GM18873 (cell line): ENCODE measurements at regions not wholly inside any gene's neighbourhood (a gene's known extent, or its start where the extent isn't known, plus 50 kb on each side); places are given as distances from the start of the nearest gene placed in this dataset.
"Not testable (repeated sequence)": the region's sequence is repeated elsewhere in the genome, so short reads cannot be mapped to it uniquely, and the experiment has no call there.

Experiments
- ATAC-seq: cut with Tn5 transposase; IDR thresholded peaks from one replicate; pipeline ENCODE4 v1.9.1; 2021; ENCODE audit warnings: mild to moderate bottlenecking, moderate library complexity, moderate number of reproducible peaks; ENCODE audit not compliant: unreplicated experiment, low FRiP score

DNA sequence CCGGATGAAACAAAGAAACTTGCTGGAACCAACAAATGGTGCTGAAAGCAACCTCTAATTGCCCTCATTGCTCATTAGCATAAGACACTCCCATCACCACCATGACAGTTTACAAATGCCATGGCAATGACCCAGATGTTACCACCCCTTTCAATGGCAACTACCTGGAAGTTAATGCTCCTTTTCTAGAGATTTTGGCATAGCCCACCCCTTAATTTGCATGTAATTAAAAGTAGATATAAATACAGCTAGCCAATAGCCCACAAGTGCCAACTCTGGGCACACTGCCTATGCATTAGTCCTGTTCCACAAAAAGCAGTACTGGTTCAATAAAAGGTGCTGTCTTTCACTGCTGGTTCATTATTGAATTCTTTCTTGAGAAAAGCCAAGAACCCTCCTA is 410.3 kb upstream of the PPP1R2C start:
- ATAC-seq: no peak

DNA sequence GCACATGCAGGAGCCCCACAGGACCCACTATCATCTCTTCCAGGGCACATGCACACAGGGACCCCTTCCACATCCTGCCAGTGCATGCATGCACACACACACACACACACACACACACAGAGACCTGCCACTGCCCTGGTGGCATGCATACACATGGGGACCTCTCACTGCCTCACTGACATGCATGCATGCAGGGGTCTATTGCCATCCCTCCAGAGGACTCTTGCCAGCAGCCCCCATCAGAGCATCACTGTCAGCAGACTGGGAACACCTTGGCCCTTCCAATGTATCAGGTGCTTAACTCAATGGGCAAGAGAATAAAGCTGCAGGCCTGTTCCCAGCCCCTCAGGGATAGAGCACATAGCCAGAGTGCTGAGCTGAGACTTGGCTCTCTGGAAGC is 433.6 kb upstream of the PPP1R2C start:
- no peak for ATAC-seq

- no peak for ATAC-seq
Observed at GRCh38 chrX:43218198-43218597, 437.9 kb upstream of the MAOA start.

- ATAC-seq: no peak
Observed at GRCh38 chrX:43224496-43224895, 431.6 kb upstream of the MAOA start.

DNA sequence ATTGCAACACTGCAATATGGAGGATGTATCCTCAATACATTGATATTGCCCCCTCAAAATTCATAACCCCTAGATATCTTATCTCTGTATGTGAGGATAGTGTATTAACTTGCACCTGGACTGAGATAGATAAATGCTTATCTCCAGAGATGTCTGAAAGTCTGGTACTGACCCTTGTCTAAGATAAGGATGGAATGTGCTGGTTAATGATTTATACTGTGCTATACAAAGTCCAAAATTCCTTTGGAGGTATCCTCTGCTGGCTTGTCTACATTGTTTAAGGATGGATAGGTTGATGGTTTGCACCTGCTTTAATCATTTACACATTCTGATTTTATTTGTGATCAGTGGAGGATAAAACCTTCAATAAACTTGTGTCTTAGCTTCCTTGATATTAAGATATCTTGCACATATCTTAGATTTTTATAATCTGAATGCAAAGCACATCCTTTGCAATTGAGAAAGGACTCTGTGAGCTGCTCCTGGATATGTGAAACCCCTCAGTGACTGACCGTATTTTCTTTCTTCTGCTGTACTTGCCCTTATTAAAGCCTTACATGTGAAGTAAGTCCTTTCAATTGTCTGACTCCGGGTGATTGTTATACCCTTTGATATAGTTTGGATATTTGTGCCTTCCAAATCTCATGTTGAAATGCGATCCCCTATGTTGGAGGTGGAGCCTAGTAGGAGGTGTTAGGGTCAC is 430.3 kb upstream of the MAOA start:
- no peak for ATAC-seq

- no peak for ATAC-seq
Observed at GRCh38 chrX:43238461-43238945, 417.6 kb upstream of the MAOA start.

DNA sequence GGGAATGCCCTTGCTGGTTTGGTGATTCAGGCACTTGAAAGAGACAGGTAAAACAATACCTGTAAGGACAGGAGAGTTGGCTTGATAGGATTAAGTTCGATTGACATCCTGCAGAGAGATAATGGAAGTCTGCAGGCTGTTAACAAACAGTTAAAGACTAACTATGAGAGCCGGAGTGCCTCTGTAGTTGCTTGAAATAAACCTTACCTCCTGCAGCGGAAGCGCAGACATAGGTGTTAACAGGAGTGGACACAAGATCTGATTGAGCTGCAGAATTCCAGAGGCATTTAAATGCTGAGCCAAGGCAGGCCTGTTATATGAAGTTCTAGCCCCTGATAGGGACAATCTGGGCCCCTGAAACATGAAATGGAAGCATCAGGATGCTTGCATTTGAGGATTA is 416.7 kb upstream of the MAOA start:
- no peak for ATAC-seq

- no peak for ATAC-seq
Observed at GRCh38 chrX:43255596-43255995, 400.5 kb upstream of the MAOA start.

DNA sequence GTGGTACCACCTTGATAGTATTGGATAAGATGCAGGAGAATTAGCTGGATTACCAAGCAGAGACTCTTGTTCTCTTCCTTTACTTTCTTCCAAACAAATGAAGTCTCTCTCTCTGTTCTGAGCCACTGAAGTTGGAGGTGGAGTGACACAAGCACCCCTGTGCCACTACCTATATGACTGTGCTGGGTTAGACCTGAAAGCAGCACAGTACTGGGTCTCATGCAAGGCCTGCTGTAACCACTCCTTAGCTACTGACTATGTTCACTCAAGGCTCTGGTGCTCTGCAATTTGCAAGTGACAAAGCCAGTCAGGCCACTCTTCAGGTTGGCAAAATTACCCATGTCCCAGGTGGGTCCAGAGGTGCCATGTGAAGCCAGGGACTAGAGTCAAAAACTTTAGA is 389.6 kb upstream of the MAOA start:
- ATAC-seq: no peak

GRCh38 chrX:43267652-43268051 is 388.4 kb upstream of the MAOA start:
- ATAC-seq: no peak

DNA sequence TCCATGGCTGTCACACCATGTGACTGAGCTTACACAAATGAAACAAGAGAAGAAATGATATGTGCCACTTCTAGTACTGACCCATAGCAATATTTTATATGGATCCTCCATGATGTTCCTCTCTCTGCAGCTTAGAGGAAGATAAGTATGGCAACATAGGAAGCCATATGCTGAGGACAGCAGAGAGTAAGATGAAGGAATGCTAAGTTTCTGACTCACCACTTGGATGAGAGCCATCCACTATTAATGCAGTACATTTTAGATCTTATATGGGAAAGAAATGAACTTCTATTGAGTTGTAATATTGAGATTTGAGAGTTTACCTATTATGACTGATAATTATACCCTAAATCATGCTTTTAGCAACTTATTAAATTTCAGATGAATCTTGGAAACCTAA is 386.9 kb upstream of the MAOA start:
- ATAC-seq: no peak

DNA sequence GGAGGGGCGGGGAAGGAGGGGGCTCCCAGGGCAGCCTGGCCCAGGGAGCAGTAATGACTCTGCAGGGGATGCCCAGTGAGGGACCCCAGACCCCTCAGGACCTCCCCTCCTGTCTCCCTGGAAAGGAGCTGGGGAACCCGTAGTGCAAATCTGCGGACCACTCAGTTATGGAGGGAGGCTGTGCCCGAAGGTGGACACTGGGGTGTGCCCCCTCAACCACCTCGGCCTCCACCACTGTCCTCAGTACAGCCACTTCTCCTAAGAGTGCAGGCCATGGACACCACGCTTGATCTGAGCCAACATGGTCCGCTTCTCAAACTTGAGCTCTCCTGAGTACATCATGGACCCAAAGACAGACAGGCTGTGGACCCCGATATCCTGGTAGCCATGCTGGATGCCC is 378.2 kb upstream of the MAOA start:
- no peak for ATAC-seq

- ATAC-seq: no peak
Observed at GRCh38 chrX:43278440-43278839, 377.7 kb upstream of the MAOA start.

GRCh38 chrX:43279341-43279808 is 376.7 kb upstream of the MAOA start:
- ATAC-seq: no peak

DNA sequence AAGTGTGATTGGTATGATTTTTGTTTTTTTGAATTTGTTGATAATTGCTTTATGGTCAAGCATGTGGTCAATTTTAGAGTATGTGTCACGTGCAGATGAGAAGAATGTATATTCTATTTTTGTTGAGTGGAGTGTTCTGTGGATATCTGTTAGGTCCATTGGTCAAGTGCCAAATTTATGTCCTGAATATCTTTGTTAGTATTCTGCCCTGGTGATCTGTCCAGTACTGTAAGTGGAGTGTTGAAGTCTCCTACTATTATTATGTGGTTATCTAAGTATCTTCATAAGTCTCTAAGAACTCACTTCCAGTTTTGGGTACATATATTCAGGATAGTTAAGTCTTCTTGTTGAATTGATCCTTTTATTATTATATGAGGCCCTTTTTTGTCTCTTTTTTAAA is 372.9 kb upstream of the MAOA start:
- no peak for ATAC-seq

DNA sequence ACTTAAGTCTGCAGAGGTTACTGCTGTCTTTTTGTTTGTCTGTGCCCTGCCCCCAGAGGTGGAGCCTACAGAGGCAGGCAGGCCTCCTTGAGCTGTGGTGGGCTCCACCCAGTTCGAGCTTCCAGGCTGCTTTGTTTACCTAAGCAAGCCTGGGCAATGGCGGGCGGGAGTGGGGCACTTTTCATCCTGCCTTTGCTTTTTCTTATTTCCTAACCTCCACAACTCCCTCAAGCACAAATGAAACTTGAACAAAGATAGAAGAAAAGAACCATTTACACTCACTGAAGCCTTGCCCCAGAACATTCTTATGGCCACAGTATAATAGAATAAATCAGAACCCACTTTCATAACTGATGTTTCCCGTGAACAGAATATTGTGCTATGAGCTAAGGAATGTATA is 344.5 kb upstream of the MAOA start:
- not testable (repeated sequence) for ATAC-seq

- no peak for ATAC-seq
Observed at GRCh38 chrX:43313035-43313434, 343.1 kb upstream of the MAOA start.

DNA sequence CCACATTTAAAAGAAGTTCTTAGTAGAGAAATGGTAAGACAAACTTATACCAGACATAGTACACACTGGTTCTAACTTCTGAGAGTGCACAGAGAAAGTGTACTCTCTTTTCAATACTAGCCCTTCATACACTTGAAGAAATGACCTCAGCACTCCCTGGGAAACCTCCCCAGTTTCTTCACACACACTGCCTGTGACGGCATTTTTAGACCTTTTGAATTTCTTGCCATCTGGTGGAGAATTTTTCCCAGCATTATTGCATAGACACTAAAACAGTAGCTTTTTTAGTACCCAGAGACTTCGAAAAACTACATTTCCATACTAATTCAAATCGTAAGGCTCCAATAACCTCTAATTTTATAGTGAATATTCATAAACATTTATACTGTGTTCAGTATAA is 341.6 kb upstream of the MAOA start:
- no peak for ATAC-seq

- ATAC-seq: no peak
Observed at GRCh38 chrX:43315622-43316021, 340.5 kb upstream of the MAOA start.

- no peak for ATAC-seq
Observed at GRCh38 chrX:43316146-43316545, 340.0 kb upstream of the MAOA start.

DNA sequence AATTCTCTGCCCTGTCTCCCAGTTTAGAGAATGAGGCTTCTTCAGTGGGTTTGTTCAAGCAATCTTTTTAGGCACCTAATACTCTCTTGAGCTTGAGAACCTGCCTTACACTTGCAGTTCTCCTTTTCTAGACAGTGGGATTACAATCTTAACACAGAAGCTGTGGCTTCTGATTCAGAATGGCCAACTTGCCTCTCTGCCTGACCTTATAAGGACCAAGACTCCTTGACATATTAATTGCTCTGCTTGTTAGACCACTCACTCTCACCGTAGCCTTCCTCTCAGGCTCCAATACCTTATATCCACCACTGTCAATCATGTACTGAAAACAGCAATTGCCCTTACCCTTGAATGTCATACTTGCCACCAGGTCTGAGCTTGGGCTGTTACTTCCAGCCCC is 338.7 kb upstream of the MAOA start:
- no peak for ATAC-seq

DNA sequence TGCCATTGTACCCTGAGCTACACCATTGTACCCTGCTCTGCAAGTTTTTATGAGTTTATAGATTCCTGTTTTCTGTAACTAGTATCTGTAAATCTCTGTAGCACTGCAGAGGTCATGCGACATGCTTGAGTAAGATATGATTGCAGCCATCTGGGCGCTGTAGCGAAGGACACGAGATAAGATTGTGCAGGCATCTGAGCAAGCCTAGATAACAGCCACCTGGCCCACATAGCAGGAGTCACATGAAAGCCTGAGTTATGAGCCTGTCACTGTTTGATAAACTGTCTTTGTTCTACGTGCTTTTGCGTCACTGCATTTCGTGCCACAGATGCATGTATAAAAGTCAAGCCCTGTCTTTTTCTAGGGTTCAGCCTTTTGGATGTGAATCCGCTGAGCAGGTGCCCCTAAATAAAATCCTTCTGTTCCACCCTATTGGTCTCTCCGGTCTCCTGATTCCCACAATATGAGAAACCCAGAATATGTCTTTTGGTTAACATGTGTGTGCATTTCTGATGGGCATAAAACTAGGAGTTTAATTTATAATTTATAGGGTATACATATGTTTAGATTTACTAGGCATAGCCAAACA is 327.6 kb upstream of the MAOA start:
- no peak for ATAC-seq
